GM21423 (cell line): ENCODE measurements at regions not wholly inside any gene's neighbourhood (a gene's known extent, or its start where the extent isn't known, plus 50 kb on each side); places are given as distances from the start of the nearest gene placed in this dataset.

Source experiments
- ATAC-seq: cut with Tn5 transposase; IDR thresholded peaks from one replicate; pipeline ENCODE4 v1.9.1; 2021; ENCODE audit warnings: mild to moderate bottlenecking, moderate library complexity; ENCODE audit not compliant: unreplicated experiment

- ATAC-seq: no peak
Observed at GRCh38 chr1:96632045-96632664, 89.4 kb upstream of the PTBP2 start.

- ATAC-seq: no peak
Observed at GRCh38 chr1:96633695-96634094, 87.9 kb upstream of the PTBP2 start.

GRCh38 chr1:96634883-96635282 is 86.7 kb upstream of the PTBP2 start:
- ATAC-seq: no peak

GRCh38 chr1:96641282-96641681 is 80.3 kb upstream of the PTBP2 start:
- ATAC-seq: no peak

- ATAC-seq: no peak
Observed at GRCh38 chr1:96643519-96643918, 78.1 kb upstream of the PTBP2 start.

- no peak for ATAC-seq
Observed at GRCh38 chr1:96649301-96649700, 72.3 kb upstream of the PTBP2 start.

- no peak for ATAC-seq
Observed at GRCh38 chr1:96651517-96651916, 70.1 kb upstream of the PTBP2 start.

- no peak for ATAC-seq
Observed at GRCh38 chr1:96660051-96660450, 61.5 kb upstream of the PTBP2 start.

- ATAC-seq: no peak
Observed at GRCh38 chr1:96660503-96660902, 61.1 kb upstream of the PTBP2 start.
